ENCODE measurements at regions not wholly inside any gene's neighbourhood (a gene's known extent, or its start where the extent isn't known, plus 50 kb on each side); places are given as distances from the start of the nearest gene placed in this dataset.

- Histone ChIP-seq H3K27ac (no peak overlapping the region), H3K4me1 (no peaks in the 10 kb centered on the region), H3K9me3 (no peaks in the 10 kb centered on the region), H3K4me3 (no peak overlapping the region), H3K27me3 (no peaks in the 10 kb centered on the region), H3K36me3 (no peaks in the 10 kb centered on the region)
- no peak for DNase-seq
- peak; percentile 39 to 74 (median 64) for TF ChIP-seq CTCF (IDR thresholded peaks at IDR 0.05)
- TF ChIP-seq POLR2A (IDR thresholded peaks at IDR 0.05): no peak
- ATAC-seq: peak in 3 of 4 donors; percentile 36 to 56 (median 44)
- intact Hi-C loops (cut with DNase I): no loop called here
Measured at GRCh38 chr10:84026821-84027257, 112.5 kb upstream of the GHITM start.

- TF ChIP-seq POLR2A (IDR thresholded peaks at IDR 0.05): no peak
- no peak for TF ChIP-seq CTCF (IDR thresholded peaks at IDR 0.05)
- WGBS (ENCODE audit: insufficient coverage, low coverage, low lambda C conversion rate, missing lambda C conversion rate): 55% methylated on average over 4 of the region's 4 CpGs
Measured at GRCh38 chr10:84029840-84030239, 109.5 kb upstream of the GHITM start.

GRCh38 chr10:84038035-84038434, 101.3 kb upstream of the GHITM start:
- H3K36me3 ChIP-seq: no peaks in the 10 kb centered on the region
- H3K4me1 ChIP-seq: no peaks in the 10 kb centered on the region
- intact Hi-C loops (cut with DNase I): no loop called here
- no peaks in the 10 kb centered on the region for H3K9me3 ChIP-seq
- H3K4me3 ChIP-seq: no peak overlapping the region
- DNase-seq (no peak), ATAC-seq (no peak)
- no peak for TF ChIP-seq POLR2A (IDR thresholded peaks at IDR 0.05)
- TF ChIP-seq CTCF (IDR thresholded peaks at IDR 0.05): no peak
- WGBS (ENCODE audit: insufficient coverage, low coverage, low lambda C conversion rate, missing lambda C conversion rate): 38% methylated on average over 2 of the region's 2 CpGs
- no peak overlapping the region for H3K27ac ChIP-seq
- H3K27me3 ChIP-seq: no peaks in the 10 kb centered on the region

More at GRCh38 chr10:84029840-84030239, 109.5 kb upstream of the GHITM start:
- Histone ChIP-seq H3K27me3 (no peaks in the 10 kb centered on the region), H3K36me3 (no peaks in the 10 kb centered on the region), H3K4me1 (no peaks in the 10 kb centered on the region), H3K4me3 (no peak overlapping the region), H3K9me3 (no peaks in the 10 kb centered on the region), H3K27ac (no peak overlapping the region)
- DNase-seq: no peak
- intact Hi-C loops (cut with DNase I): no loop called here
- no peak for ATAC-seq

- WGBS (ENCODE audit: insufficient coverage, low coverage, low lambda C conversion rate, missing lambda C conversion rate): 48% methylated on average over 5 of the region's 5 CpGs
- intact Hi-C loops (cut with DNase I): no loop called here
- no peaks in the 10 kb centered on the region for H3K27me3 ChIP-seq
- H3K27ac ChIP-seq: no peak overlapping the region
- ATAC-seq: no peak
- no peak for DNase-seq
- H3K9me3 ChIP-seq: no peaks in the 10 kb centered on the region
- no peak overlapping the region for H3K4me3 ChIP-seq
- H3K4me1 ChIP-seq: no peaks in the 10 kb centered on the region
- TF ChIP-seq POLR2A (IDR thresholded peaks at IDR 0.05) (no peak), CTCF (IDR thresholded peaks at IDR 0.05) (no peak)
- no peaks in the 10 kb centered on the region for H3K36me3 ChIP-seq
Measured at GRCh38 chr10:84039957-84040356, 99.4 kb upstream of the GHITM start.
